CD14-positive monocyte (primary cell): ENCODE measurements at regions not wholly inside any gene's neighbourhood (a gene's known extent, or its start where the extent isn't known, plus 50 kb on each side); places are given as distances from the start of the nearest gene placed in this dataset.

Experiments
- DNase-seq, 3 donors: peaks; one replicate each; pipeline ENCODE4 v3.0.0-alpha.2; 2011 to 2022
- H2AFZ ChIP-seq: 2 replicates; pipeline ENCODE4 v1.6.0; 2012; ENCODE audit warnings: mild to moderate bottlenecking, low read depth, low read length, inconsistent platforms; ENCODE audit not compliant: insufficient read depth, poor library complexity, severe bottlenecking
- H3K27ac ChIP-seq, 2 donors: 1 replicate in 1 of 2; 2 replicates in 1 of 2; pipeline ENCODE4 v1.5.1; 2012 to 2013; ENCODE audit warnings: low read length in 2 of 2, control low read depth in 1 of 2, inconsistent platforms in 1 of 2, low read depth in 1 of 2, mild to moderate bottlenecking in 1 of 2
- H3K27me3 ChIP-seq, 2 donors: one replicate each; pipeline versions ENCODE4 v1.6.0 to v1.6.1; 2011 to 2013; ENCODE audit warnings: low read length in 2 of 2; ENCODE audit not compliant: control insufficient read depth in 2 of 2, insufficient read depth in 2 of 2
- H3K36me3 ChIP-seq, 2 donors: replicated peaks in 1 of 2; 1 replicate in 1 of 2; 2 replicates in 1 of 2; pipeline versions ENCODE4 v1.5.1 to v1.6.1; 2012 to 2013; ENCODE audit warnings: low read length in 2 of 2, control low read depth in 1 of 2, inconsistent platforms in 1 of 2, mild to moderate bottlenecking in 1 of 2; ENCODE audit not compliant: insufficient read depth in 2 of 2, control insufficient read depth in 1 of 2
- H3K4me1 ChIP-seq, 2 donors: 1 replicate in 1 of 2; 2 replicates in 1 of 2; pipeline versions ENCODE4 v1.5.1 to v1.6.1; 2012 to 2013; ENCODE audit warnings: low read length in 2 of 2, control low read depth in 1 of 2, inconsistent platforms in 1 of 2, mild to moderate bottlenecking in 1 of 2, moderate library complexity in 1 of 2; ENCODE audit not compliant: insufficient read depth in 2 of 2, control insufficient read depth in 1 of 2
- H3K4me2 ChIP-seq: replicated peaks from 2 replicates; pipeline ENCODE3; 2012; ENCODE audit warnings: low read length, moderate library complexity, mild to moderate bottlenecking; ENCODE audit not compliant: poor library complexity, severe bottlenecking; ENCODE audit errors: extremely low read depth
- H3K4me3 ChIP-seq, 3 experiments: fragments of 200-600 bp in 1 of 3; sonication (generic) in 1 of 3; replicated peaks in 1 of 3; 1 replicate in 2 of 3; 2 replicates in 1 of 3; pipeline ENCODE4 v1.5.1; 2011 to 2013; ENCODE audit warnings: low read length in 3 of 3, mild to moderate bottlenecking in 3 of 3, control low read depth in 2 of 3, low read depth in 2 of 3, inconsistent platforms in 1 of 3, moderate library complexity in 1 of 3
- H3K79me2 ChIP-seq: 2 replicates; pipeline ENCODE4 v1.6.0; 2012; ENCODE audit warnings: mild to moderate bottlenecking, control low read depth, inconsistent platforms, low read length, moderate library complexity; ENCODE audit not compliant: insufficient read depth
- H3K9ac ChIP-seq: 2 replicates; pipeline ENCODE4 v1.6.0; 2017; ENCODE audit warnings: low read length, mild to moderate bottlenecking; ENCODE audit not compliant: insufficient read depth, poor library complexity, severe bottlenecking
- H3K9me3 ChIP-seq, 2 donors: replicated peaks in 1 of 2; 1 replicate in 1 of 2; 2 replicates in 1 of 2; pipeline versions ENCODE4 v1.5.1 to v1.6.1; 2012 to 2013; ENCODE audit warnings: low read length in 2 of 2, control low read depth in 1 of 2; ENCODE audit not compliant: control insufficient read depth in 1 of 2, insufficient read depth in 1 of 2
- H4K20me1 ChIP-seq: 2 replicates; pipeline ENCODE4 v1.6.0; 2012; ENCODE audit warnings: mild to moderate bottlenecking, low read length, control low read depth, moderate library complexity; ENCODE audit not compliant: insufficient read depth
- H3K27ac Mint-ChIP-seq, 7 donors: one replicate each; pipeline ENCODE4 v1.8.0; 2020; ENCODE audit warnings: mild to moderate bottlenecking in 7 of 7, mixed read lengths in 7 of 7, moderate library complexity in 6 of 7, inconsistent platforms in 2 of 7
- H3K27me3 Mint-ChIP-seq, 3 donors: one replicate each; pipeline ENCODE4 v1.8.0; 2021 to 2022; ENCODE audit warnings: low read depth in 3 of 3, mild to moderate bottlenecking in 3 of 3, mixed read lengths in 3 of 3, moderate library complexity in 3 of 3, inconsistent platforms in 1 of 3
- H3K36me3 Mint-ChIP-seq, 2 donors: one replicate each; pipeline ENCODE4 v1.8.0; 2020; ENCODE audit warnings: mixed read lengths in 2 of 2, inconsistent platforms in 1 of 2, mild to moderate bottlenecking in 1 of 2
- H3K4me1 Mint-ChIP-seq: one replicate; pipeline ENCODE4 v1.8.0; 2020; ENCODE audit warnings: mild to moderate bottlenecking, mixed read lengths
- H3K4me3 Mint-ChIP-seq, 2 donors: one replicate each; pipeline ENCODE4 v1.8.0; 2020; ENCODE audit warnings: mild to moderate bottlenecking in 2 of 2, mixed read lengths in 2 of 2, moderate library complexity in 1 of 2
- H3K9me3 Mint-ChIP-seq, 7 donors: one replicate each; pipeline ENCODE4 v1.8.0; 2020 to 2022; ENCODE audit warnings: mixed read lengths in 7 of 7, mild to moderate bottlenecking in 6 of 7, moderate library complexity in 6 of 7, inconsistent platforms in 2 of 7
- CTCF ChIP-seq: fragments of 200-600 bp; IDR thresholded peaks from one replicate; pipeline ENCODE4 v1.8.0; 2022; ENCODE audit warnings: antibody characterized with exemption, mild to moderate bottlenecking
- WGBS: methylation state at CpG from one replicate; pipeline ENCODE4 v1.1.5; 2013; ENCODE audit warnings: missing lambda C conversion rate; ENCODE audit not compliant: insufficient coverage; 5-methylcytosine and 5-hydroxymethylcytosine counted together
- intact Hi-C, 2 donors: fragments of 100-400 bp; cut with micrococcal nuclease; formaldehyde crosslinking; loops; one replicate each; pipeline versions ENCODE4 v1.15.0 to v1.15.1; 2023

DNA sequence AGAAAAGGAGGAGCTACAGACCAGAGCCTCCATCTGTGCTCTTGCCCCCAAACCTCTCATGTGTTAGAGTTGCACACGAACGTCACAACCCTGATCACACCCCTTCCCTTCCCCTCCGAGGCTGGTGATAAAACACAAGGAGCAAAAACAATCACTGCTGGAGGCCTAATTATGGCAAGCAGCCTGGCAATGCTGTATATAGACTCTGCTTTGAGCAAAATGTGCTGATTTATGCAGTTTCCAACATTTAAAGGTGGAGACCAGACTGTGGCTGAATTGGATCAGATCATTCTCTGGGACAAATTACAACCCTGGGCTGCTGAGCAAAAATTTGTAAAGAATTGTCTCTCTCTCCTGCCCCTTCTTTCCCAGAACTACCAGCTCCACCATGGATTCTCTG lies 64.6 kb upstream of the SRSF6 start:
- DNase-seq: no peak
- Histone ChIP-seq H2AFZ (no peak overlapping the region), H3K9ac (no peak overlapping the region), H3K4me1 (no peaks in the 10 kb centered on the region), H3K4me2 (no peak overlapping the region), H3K27me3 (no peaks in the 10 kb centered on the region), H4K20me1 (no peaks in the 10 kb centered on the region), H3K27ac (no peak overlapping the region), H3K9me3 (peaks cover 0 to 4% of the 10 kb centered on the region in 2 donors), H3K79me2 (no peaks in the 10 kb centered on the region), H3K4me3 (no peak overlapping the region), H3K36me3 (no peaks in the 10 kb centered on the region)
- H3K36me3 Mint-ChIP-seq: no peaks in the 10 kb centered on the region
- H3K9me3 Mint-ChIP-seq: peaks cover 0 to 8% (median 5%) of the 10 kb centered on the region in 7 donors
- no peak for TF ChIP-seq CTCF
- WGBS: no CpG with 5 or more reads among the region's 3 CpGs
- H3K4me1 Mint-ChIP-seq: no peaks in the 10 kb centered on the region
- peaks cover 0 to 27% (median 5%) of the 10 kb centered on the region in 3 donors for H3K27me3 Mint-ChIP-seq
- intact Hi-C loops: no loop called here
- no peak overlapping the region for H3K4me3 Mint-ChIP-seq
- H3K27ac Mint-ChIP-seq: no peak overlapping the region

- intact Hi-C loops: no loop called here
- 80% methylated on average over 3 of the region's 5 CpGs for WGBS
Observed at GRCh38 chr20:43392561-43392960, 65.1 kb upstream of the SRSF6 start.

More at GRCh38 chr20:43392561-43392960, 65.1 kb upstream of the SRSF6 start:
- Mint-ChIP-seq H3K4me1 (no peaks in the 10 kb centered on the region), H3K27ac (no peak overlapping the region), H3K9me3 (peaks cover 0 to 8% (median 5%) of the 10 kb centered on the region in 7 donors), H3K4me3 (no peak overlapping the region), H3K27me3 (peaks cover 0 to 27% (median 5%) of the 10 kb centered on the region in 3 donors), H3K36me3 (no peaks in the 10 kb centered on the region)
- TF ChIP-seq CTCF: no peak
- Histone ChIP-seq H3K79me2 (no peaks in the 10 kb centered on the region), H3K9me3 (peaks cover 0 to 4% of the 10 kb centered on the region in 2 donors), H3K4me2 (no peak overlapping the region), H4K20me1 (no peaks in the 10 kb centered on the region), H3K9ac (no peak overlapping the region), H3K27ac (no peak overlapping the region), H3K4me3 (no peak overlapping the region), H3K27me3 (no peaks in the 10 kb centered on the region), H3K4me1 (no peaks in the 10 kb centered on the region), H2AFZ (no peak overlapping the region), H3K36me3 (no peaks in the 10 kb centered on the region)
- DNase-seq: no peak
